ENCODE measurements at regions not wholly inside any gene's neighbourhood (a gene's known extent, or its start where the extent isn't known, plus 50 kb on each side); places are given as distances from the start of the nearest gene placed in this dataset.

DNA sequence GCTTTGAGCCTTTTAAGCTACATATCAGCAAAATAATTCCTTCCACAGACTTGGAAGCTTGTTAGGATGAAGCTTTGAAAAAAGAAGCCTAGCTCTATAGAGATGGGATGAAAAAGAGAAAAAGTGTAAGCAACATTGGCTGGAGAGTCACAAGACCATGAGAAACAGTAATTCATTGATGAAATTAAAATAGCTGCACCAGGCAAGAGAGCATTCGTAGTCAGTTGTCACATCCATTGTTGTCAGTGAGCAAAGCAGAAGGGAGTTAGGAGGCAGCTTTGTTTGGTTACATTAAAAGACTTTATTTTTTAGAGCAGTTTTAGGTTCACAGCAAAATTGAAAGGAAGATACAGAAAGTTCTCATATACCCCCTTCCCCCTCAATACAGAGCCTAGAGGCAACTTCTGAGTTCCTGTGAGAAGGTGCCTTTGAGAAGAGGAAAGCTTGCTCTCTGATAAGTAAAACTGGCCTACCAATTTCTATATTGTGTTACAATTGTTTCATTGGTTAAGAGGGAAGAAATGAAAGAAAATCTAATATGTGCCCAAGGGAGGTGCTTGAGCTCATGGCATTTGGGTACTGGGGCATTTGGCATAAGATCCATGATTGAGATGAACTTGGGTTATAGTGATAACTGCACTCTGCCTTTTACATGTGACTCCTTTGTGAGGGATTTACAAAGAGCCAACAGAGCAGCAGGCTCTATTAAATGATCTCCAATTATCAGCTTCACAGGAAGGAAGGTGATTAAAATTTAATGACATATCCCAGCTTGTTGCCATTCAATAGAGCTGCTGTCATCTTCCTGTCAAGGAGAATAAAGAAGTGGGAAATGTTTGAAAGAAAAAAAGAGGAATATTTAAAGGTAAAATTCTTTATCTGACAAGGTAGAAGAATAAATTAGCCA is 361.3 kb upstream of the TMTC1 start:
- no peak overlapping the region for H3K4me3 ChIP-seq
- H3K9me3 ChIP-seq (ENCODE audit: low read depth), result no peaks in the 10 kb centered on the region
- no peak overlapping the region for H3K9ac ChIP-seq
- H3K4me1 ChIP-seq (ENCODE audit: insufficient read depth), result peaks cover 9% of the 10 kb centered on the region; the same call in 1 of the 2 replicates
- in situ Hi-C loops (cut with MboI), result no loop called here
- H3K9me2 ChIP-seq (ENCODE audit: insufficient read depth), result no peaks in the 10 kb centered on the region
- H3K79me2 ChIP-seq (ENCODE audit: insufficient read depth), result no peaks in the 10 kb centered on the region
- no peaks in the 10 kb centered on the region for H3F3A ChIP-seq (ENCODE audit: insufficient read depth)
- H3K4me2 ChIP-seq (ENCODE audit: unreplicated experiment), result peak overlapping the region; percentile 6
- whole genome bisulfite sequencing, 2 experiments (ENCODE audit: low coverage in 1 of 2, low lambda C conversion rate in 2 of 2, missing lambda C conversion rate in 2 of 2), result 38 to 60% methylated on average over 1 of the region's 1 CpG
- TF ChIP-seq EZH2 (IDR thresholded peaks at IDR 0.05; ENCODE audit: insufficient read depth, poor library complexity, severe bottlenecking) (no peak), EZH2phosphoT487 (IDR thresholded peaks at IDR 0.05; ENCODE audit: insufficient read depth, low read depth) (no peak)
- no peak for DNase-seq
- H3K27me3 ChIP-seq (replicated peaks; ENCODE audit: insufficient read depth), result no peaks in the 10 kb centered on the region
- H2AFZ ChIP-seq, result no peak overlapping the region
- H3K27ac ChIP-seq, result no peak overlapping the region
- no peaks in the 10 kb centered on the region for H3K36me3 ChIP-seq (ENCODE audit: low read depth)
- H4K20me1 ChIP-seq (ENCODE audit: insufficient read depth), result no peaks in the 10 kb centered on the region

DNA sequence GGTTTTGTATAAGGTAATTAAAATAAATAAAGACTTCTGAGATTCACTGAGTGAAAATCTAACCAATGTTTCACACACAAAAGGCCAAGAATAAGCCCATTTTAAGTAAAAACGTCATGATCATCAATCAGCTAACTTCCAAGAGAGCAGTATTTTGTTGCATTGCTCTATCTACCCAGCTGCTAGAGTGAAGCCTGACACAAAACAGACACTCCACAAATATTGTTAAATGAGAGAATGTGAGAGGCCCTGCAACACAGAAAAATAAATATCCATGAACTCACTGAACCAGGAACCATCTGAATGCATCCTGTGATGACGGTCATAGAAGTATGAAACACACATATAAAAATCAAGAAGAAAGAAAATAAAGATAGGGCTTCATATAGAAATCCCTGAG is 358.6 kb upstream of the TMTC1 start:
- no peaks in the 10 kb centered on the region for H3K79me2 ChIP-seq (ENCODE audit: insufficient read depth)
- no peak overlapping the region for H3K27ac ChIP-seq
- peaks cover 9% of the 10 kb centered on the region; the same call in 1 of the 2 replicates for H3K4me1 ChIP-seq (ENCODE audit: insufficient read depth)
- whole genome bisulfite sequencing, 2 experiments (ENCODE audit: low coverage in 1 of 2, low lambda C conversion rate in 2 of 2, missing lambda C conversion rate in 2 of 2), result 44 to 52% methylated on average over 2 of the region's 2 CpGs
- no peak overlapping the region for H3K4me3 ChIP-seq
- H2AFZ ChIP-seq, result no peak overlapping the region
- H3K36me3 ChIP-seq (ENCODE audit: low read depth), result no peaks in the 10 kb centered on the region
- H3K27me3 ChIP-seq (replicated peaks; ENCODE audit: insufficient read depth), result no peaks in the 10 kb centered on the region
- DNase-seq, result no peak
- H3F3A ChIP-seq (ENCODE audit: insufficient read depth), result no peaks in the 10 kb centered on the region
- no peaks in the 10 kb centered on the region for H3K9me2 ChIP-seq (ENCODE audit: insufficient read depth)
- no peaks in the 10 kb centered on the region for H4K20me1 ChIP-seq (ENCODE audit: insufficient read depth)
- in situ Hi-C loops (cut with MboI), result no loop called here
- no peaks in the 10 kb centered on the region for H3K9me3 ChIP-seq (ENCODE audit: low read depth)
- no peak overlapping the region for H3K4me2 ChIP-seq (ENCODE audit: unreplicated experiment)
- H3K9ac ChIP-seq, result no peak overlapping the region
- no peak for TF ChIP-seq EZH2phosphoT487 (IDR thresholded peaks at IDR 0.05; ENCODE audit: insufficient read depth, low read depth)
- no peak for TF ChIP-seq EZH2 (IDR thresholded peaks at IDR 0.05; ENCODE audit: insufficient read depth, poor library complexity, severe bottlenecking)

DNA sequence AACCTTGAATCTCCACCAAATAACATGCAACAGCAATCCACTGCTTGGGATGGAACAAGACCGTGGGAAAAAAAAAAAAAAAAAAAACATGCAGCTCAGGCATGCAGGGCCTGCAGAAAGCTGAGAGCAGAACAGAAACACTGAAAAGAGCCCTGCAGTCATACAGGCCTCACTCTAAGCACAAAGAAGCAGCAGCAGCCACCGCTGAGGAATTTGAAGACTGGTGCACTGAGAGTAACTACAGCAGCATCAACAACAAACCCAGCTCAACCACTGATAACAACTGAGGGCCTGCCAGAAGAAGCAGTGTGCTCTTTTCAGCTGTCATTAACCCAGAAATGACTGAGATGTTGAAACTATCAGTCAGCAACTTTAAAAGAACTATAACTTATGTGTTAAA is 354.7 kb upstream of the TMTC1 start:
- in situ Hi-C loops (cut with MboI), result no loop called here
- Histone ChIP-seq H3K27ac (no peak overlapping the region), H3F3A (ENCODE audit: insufficient read depth) (no peaks in the 10 kb centered on the region), H3K4me1 (ENCODE audit: insufficient read depth) (no peaks in the 10 kb centered on the region), H3K9ac (no peak overlapping the region), H3K4me2 (ENCODE audit: unreplicated experiment) (no peak overlapping the region), H4K20me1 (ENCODE audit: insufficient read depth) (no peaks in the 10 kb centered on the region), H3K9me2 (ENCODE audit: insufficient read depth) (no peaks in the 10 kb centered on the region), H3K27me3 (replicated peaks; ENCODE audit: insufficient read depth) (no peaks in the 10 kb centered on the region), H3K4me3 (no peak overlapping the region), H3K9me3 (ENCODE audit: low read depth) (no peaks in the 10 kb centered on the region), H3K79me2 (ENCODE audit: insufficient read depth) (no peaks in the 10 kb centered on the region), H3K36me3 (ENCODE audit: low read depth) (no peaks in the 10 kb centered on the region), H2AFZ (no peak overlapping the region)
- 34 to 46% methylated on average over 2 of the region's 2 CpGs for WGBS, 2 experiments (ENCODE audit: low coverage in 1 of 2, low lambda C conversion rate in 2 of 2, missing lambda C conversion rate in 2 of 2)
- no peak for DNase-seq
- TF ChIP-seq EZH2phosphoT487 (IDR thresholded peaks at IDR 0.05; ENCODE audit: insufficient read depth, low read depth) (no peak), EZH2 (IDR thresholded peaks at IDR 0.05; ENCODE audit: insufficient read depth, poor library complexity, severe bottlenecking) (no peak)

DNA sequence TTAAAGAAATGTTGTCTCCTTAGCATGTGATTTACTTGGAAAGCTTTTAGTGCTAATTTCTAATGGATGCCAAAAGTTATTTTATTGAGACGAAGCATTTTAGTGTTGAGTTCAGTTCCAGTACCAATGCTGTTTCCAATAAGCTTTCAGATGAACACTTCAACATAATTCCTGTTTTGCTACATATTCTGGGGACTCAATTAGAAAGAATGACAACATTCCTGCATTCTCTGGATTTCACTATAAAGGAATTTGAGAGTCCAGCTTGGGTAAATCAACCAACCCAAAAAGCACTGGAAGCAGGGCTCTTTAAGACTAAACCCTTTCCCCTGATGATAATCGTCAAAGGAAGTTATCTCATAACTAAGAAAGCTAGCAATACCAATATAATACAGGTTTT is 353.0 kb upstream of the TMTC1 start:
- WGBS, 2 experiments (ENCODE audit: low coverage in 1 of 2, low lambda C conversion rate in 2 of 2, missing lambda C conversion rate in 2 of 2), result 0 to 5% methylated on average over 2 of the region's 2 CpGs

More for the DNA sequence above, 353.0 kb upstream of the TMTC1 start:
- H3F3A ChIP-seq (ENCODE audit: insufficient read depth), result no peaks in the 10 kb centered on the region
- H3K27ac ChIP-seq, result no peak overlapping the region
- H4K20me1 ChIP-seq (ENCODE audit: insufficient read depth), result no peaks in the 10 kb centered on the region
- H3K36me3 ChIP-seq (ENCODE audit: low read depth), result no peaks in the 10 kb centered on the region
- TF ChIP-seq EZH2phosphoT487 (IDR thresholded peaks at IDR 0.05; ENCODE audit: insufficient read depth, low read depth) (no peak), EZH2 (IDR thresholded peaks at IDR 0.05; ENCODE audit: insufficient read depth, poor library complexity, severe bottlenecking) (no peak)
- no peak for DNase-seq
- H2AFZ ChIP-seq, result no peak overlapping the region
- no peaks in the 10 kb centered on the region for H3K9me2 ChIP-seq (ENCODE audit: insufficient read depth)
- no peaks in the 10 kb centered on the region for H3K79me2 ChIP-seq (ENCODE audit: insufficient read depth)
- no peak overlapping the region for H3K9ac ChIP-seq
- H3K4me3 ChIP-seq, result no peak overlapping the region
- no peak overlapping the region for H3K4me2 ChIP-seq (ENCODE audit: unreplicated experiment)
- in situ Hi-C loops (cut with MboI), result no loop called here
- no peaks in the 10 kb centered on the region for H3K9me3 ChIP-seq (ENCODE audit: low read depth)
- no peaks in the 10 kb centered on the region for H3K27me3 ChIP-seq (replicated peaks; ENCODE audit: insufficient read depth)
- H3K4me1 ChIP-seq (ENCODE audit: insufficient read depth), result no peaks in the 10 kb centered on the region
